ENCODE measurements at regions not wholly inside any gene's neighbourhood (a gene's known extent, or its start where the extent isn't known, plus 50 kb on each side); places are given as distances from the start of the nearest gene placed in this dataset.
A peak's percentile ranks its signal among the peaks of the same experiment; 100 is the strongest.

GRCh38 chrX:115895678-115896329 lies 274.7 kb upstream of the AGTR2 start:
- TF ChIP-seq, protein P1, sequence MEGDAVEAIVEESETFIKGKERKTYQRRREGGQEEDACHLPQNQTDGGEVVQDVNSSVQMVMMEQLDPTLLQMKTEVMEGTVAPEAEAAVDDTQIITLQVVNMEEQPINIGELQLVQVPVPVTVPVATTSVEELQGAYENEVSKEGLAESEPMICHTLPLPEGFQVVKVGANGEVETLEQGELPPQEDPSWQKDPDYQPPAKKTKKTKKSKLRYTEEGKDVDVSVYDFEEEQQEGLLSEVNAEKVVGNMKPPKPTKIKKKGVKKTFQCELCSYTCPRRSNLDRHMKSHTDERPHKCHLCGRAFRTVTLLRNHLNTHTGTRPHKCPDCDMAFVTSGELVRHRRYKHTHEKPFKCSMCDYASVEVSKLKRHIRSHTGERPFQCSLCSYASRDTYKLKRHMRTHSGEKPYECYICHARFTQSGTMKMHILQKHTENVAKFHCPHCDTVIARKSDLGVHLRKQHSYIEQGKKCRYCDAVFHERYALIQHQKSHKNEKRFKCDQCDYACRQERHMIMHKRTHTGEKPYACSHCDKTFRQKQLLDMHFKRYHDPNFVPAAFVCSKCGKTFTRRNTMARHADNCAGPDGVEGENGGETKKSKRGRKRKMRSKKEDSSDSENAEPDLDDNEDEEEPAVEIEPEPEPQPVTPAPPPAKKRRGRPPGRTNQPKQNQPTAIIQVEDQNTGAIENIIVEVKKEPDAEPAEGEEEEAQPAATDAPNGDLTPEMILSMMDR (conservative IDR thresholded peaks at IDR 0.05) = no peak
- no peak overlapping the region for H3K27ac ChIP-seq

DNA sequence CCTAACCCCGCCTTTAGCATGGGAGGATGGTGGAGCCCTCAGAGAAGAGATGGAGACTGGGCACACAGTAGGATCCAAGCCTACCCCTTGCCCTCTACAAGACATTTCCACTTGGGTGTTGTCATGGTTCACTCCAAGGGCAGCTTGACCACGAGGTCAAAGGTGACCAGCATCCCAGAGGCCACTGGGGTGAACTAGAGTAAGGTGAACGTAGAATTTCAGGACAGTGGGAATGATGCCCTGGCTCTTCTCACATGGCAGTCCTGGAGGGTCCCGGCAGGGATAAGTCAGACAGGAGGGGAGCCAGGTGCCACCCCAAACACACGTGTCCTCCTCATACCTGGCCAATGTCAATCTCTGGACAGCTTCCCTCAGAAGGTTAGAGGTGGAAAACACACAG lies 274.2 kb upstream of the AGTR2 start:
- no peak overlapping the region for H3K27ac ChIP-seq
- TF ChIP-seq, protein P1 (conservative IDR thresholded peaks at IDR 0.05) = no peak

DNA sequence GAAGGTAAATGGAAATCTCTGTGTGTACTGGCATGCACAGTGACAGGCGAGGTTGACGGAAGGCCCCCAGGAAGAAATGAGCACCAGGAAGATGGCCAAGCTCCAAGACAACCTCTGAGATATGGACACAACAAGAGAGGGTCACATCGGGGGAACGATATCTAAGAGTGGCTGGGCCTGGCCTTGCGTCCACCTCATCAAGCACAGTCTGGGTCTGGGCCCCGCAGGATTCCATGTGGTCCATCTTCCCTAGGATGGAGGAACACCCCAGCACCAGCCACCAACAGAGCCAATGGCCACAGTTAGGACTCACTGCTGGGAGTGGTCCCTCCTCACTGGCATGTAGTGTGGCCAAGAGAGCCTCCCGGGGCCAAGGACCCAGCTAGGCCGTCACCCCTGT lies 272.6 kb upstream of the AGTR2 start:
- TF ChIP-seq, protein P1 (conservative IDR thresholded peaks at IDR 0.05) = no peak
- no peak overlapping the region for H3K27ac ChIP-seq

GRCh38 chrX:115898382-115899001 lies 272.1 kb upstream of the AGTR2 start:
- TF ChIP-seq, protein P1 (conservative IDR thresholded peaks at IDR 0.05) = 0 out of 2 replicates have a peak, but pooled peaks have one; percentile 12
- H3K27ac ChIP-seq = no peak overlapping the region

DNA sequence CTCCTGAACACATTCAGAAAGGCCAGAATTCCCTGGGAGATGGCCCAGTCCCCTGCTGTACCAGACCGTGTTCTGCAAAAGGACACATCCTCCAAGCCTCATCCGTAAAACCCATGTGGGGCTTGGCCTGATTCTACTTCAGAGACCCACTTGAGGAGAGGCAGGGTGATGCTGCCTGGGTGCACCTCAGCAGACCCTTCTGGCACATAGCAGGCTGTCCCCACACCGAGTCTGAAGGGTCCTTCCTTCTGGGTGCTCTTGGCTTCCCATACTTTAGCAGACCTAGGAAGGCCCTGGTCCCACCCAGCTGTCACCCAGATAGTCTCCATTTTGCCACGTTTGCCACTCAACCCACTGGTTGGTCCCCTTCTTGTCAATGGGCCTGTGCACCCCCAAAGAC lies 270.1 kb upstream of the AGTR2 start:
- no peak overlapping the region for H3K27ac ChIP-seq
- TF ChIP-seq, protein P1 (conservative IDR thresholded peaks at IDR 0.05) = no peak

DNA sequence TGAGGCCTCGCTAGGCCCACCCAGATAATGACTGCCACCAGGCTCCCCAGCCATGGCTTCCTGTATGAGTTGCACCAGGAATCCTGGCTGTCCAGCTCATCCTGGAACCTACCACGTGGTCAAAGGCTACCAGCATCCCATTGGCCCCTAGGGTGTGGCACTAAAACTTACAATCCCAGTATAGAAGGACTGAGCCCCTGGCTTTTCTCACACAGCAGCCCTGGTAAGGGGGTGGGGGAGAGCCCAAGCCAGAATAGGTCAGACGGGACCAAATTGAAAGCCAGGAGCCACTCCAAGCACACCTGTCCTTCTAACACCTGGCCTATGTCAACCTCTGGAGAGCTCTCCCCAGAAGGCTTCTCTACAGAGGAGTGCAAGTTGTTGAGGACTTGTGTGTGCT lies 269.3 kb upstream of the AGTR2 start:
- H3K27ac ChIP-seq = no peak overlapping the region
- TF ChIP-seq, protein P1 (conservative IDR thresholded peaks at IDR 0.05) = no peak

- no peak overlapping the region for H3K27ac ChIP-seq
- TF ChIP-seq, protein P1 (conservative IDR thresholded peaks at IDR 0.05) = no peak
Measured at GRCh38 chrX:115902995-115903394, 267.5 kb upstream of the AGTR2 start.

Measured in VCaP (cell line).